Heart left ventricle (tissue), 13 donors: ENCODE measurements at regions not wholly inside any gene's neighbourhood (a gene's known extent, or its start where the extent isn't known, plus 50 kb on each side); places are given as distances from the start of the nearest gene placed in this dataset.

Experiments
- CTCF ChIP-seq, 12 donors: fragments of 200-600 bp; sonication (generic) in 4 of 12; IDR thresholded peaks; one replicate each; pipeline versions ENCODE4 v1.5.0 to v1.8.0; 2018 to 2022; ENCODE audit warnings: antibody characterized with exemption in 12 of 12, mild to moderate bottlenecking in 5 of 12
- POLR2A ChIP-seq, 2 donors: fragments of 450-650 bp; IDR thresholded peaks; one replicate each; pipeline ENCODE4 v1.6.1; 2017; ENCODE audit warnings: antibody characterized with exemption in 2 of 2, mild to moderate bottlenecking in 2 of 2, moderate library complexity in 2 of 2
- donor health status: ischemic (EF 13 %, LVEDD 7.1; RV severe dilation, severe dysfunction).
- donor health status: DM: no; HTN: yes; CAD: no.
- donor health status: DM: no; HTN: no; CAD: no.
- donor health status: ischemic (EF 25% LVEDD 6.9; RV normal size, moderate dysfunction).
- donor health status: ischemic (EF 25% LVEDD 5.7; RV mildly dilated, moderate dysfunction).
- donor health status: ischemic (EF 35%, LVEDD 5.7; RV mildly dilated, moderate dysfunction).
- donor health status: nonischemic (EF 11% LVEDD 7.7; RV severe dilation, severe dysfunction).
- donor health status: DM: yes; HTN: yes; CAD: no.
- donor health status: PGD.
- donor health status: ischemic (EF 29% LVEDD 5.4; RV normal size, mild dysfunction).
- donor health status: nonischemic (EF 23%, LVEDD 6.1; RV moderate dilation, normal function).

- no peak for TF ChIP-seq POLR2A (IDR thresholded peaks at IDR 0.05)
- TF ChIP-seq CTCF (IDR thresholded peaks at IDR 0.05): no peak
Observed at GRCh38 chr12:103198499-103198898, 241.0 kb downstream of the ASCL1 start.
